ENCODE measurements at regions not wholly inside any gene's neighbourhood (a gene's known extent, or its start where the extent isn't known, plus 50 kb on each side); places are given as distances from the start of the nearest gene placed in this dataset.

DNA sequence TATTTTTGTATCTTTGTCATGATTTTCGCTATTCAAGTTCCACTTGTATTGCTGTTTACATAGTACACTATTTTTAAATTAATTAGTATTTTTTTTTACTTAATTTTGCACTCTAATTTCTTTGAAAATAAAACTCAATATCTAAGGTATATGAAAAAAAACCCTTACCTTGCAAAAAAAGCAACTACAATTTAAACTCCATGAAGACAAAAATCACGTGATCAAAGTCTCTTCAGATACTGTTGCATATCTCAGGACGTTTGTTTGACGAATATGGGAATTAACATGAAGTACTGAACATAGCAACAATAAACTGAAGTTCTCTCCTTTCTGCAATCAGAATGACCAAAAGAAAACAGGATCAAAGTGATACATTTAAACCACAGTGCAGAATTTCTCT, 968.4 kb upstream of the SEL1L start:
- Histone ChIP-seq H3K9me3 (ENCODE audit: control insufficient read depth, insufficient read depth, low read depth, low read length) (no peaks in the 10 kb centered on the region), H3K4me3 (ENCODE audit: low read depth in 2 of 2, low read length in 2 of 2) (no peak overlapping the region), H3K4me1 (ENCODE audit: control insufficient read depth, insufficient read depth, low read length) (no peaks in the 10 kb centered on the region), H3K36me3 (ENCODE audit: control insufficient read depth, insufficient read depth, low read length) (no peaks in the 10 kb centered on the region), H3K27ac (ENCODE audit: low read length) (no peak overlapping the region), H3K27me3 (ENCODE audit: control insufficient read depth, insufficient read depth, low read length) (no peaks in the 10 kb centered on the region)
- BruUV-seq (replicated peaks) = no TSS peak
- intact Hi-C loops (cut with micrococcal nuclease; ENCODE audit: unreplicated experiment) = no loop called here
- TF ChIP-seq, protein P1, sequence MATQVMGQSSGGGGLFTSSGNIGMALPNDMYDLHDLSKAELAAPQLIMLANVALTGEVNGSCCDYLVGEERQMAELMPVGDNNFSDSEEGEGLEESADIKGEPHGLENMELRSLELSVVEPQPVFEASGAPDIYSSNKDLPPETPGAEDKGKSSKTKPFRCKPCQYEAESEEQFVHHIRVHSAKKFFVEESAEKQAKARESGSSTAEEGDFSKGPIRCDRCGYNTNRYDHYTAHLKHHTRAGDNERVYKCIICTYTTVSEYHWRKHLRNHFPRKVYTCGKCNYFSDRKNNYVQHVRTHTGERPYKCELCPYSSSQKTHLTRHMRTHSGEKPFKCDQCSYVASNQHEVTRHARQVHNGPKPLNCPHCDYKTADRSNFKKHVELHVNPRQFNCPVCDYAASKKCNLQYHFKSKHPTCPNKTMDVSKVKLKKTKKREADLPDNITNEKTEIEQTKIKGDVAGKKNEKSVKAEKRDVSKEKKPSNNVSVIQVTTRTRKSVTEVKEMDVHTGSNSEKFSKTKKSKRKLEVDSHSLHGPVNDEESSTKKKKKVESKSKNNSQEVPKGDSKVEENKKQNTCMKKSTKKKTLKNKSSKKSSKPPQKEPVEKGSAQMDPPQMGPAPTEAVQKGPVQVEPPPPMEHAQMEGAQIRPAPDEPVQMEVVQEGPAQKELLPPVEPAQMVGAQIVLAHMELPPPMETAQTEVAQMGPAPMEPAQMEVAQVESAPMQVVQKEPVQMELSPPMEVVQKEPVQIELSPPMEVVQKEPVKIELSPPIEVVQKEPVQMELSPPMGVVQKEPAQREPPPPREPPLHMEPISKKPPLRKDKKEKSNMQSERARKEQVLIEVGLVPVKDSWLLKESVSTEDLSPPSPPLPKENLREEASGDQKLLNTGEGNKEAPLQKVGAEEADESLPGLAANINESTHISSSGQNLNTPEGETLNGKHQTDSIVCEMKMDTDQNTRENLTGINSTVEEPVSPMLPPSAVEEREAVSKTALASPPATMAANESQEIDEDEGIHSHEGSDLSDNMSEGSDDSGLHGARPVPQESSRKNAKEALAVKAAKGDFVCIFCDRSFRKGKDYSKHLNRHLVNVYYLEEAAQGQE (IDR thresholded peaks at IDR 0.05; ENCODE audit: insufficient read depth in 1 of 2, low read depth in 2 of 2, low read length in 1 of 2) = no peak
- TF ChIP-seq TCF7L2 (IDR thresholded peaks at IDR 0.05; ENCODE audit: low read depth, low read length) = no peak
- no peak for TF ChIP-seq POLR2AphosphoS5 (IDR thresholded peaks at IDR 0.05; ENCODE audit: low read depth, low read length)
- no peak for TF ChIP-seq CTCF (IDR thresholded peaks at IDR 0.05)
- no peak for TF ChIP-seq SIN3A (IDR thresholded peaks at IDR 0.05; ENCODE audit: borderline replicate concordance, insufficient read depth, low read depth, low read length)
- DNase-seq (ENCODE audit: low read depth, low spot score) = no peak
- ATAC-seq = no peak
- in situ Hi-C loops (cut with HindIII; ENCODE audit: low pct_unique_long_range_greater_than_20kb, low sequenced_read_pairs) = no loop called here
- ChIA-PET POLR2A (no interaction called here), CTCF (no interaction called here)

DNA sequence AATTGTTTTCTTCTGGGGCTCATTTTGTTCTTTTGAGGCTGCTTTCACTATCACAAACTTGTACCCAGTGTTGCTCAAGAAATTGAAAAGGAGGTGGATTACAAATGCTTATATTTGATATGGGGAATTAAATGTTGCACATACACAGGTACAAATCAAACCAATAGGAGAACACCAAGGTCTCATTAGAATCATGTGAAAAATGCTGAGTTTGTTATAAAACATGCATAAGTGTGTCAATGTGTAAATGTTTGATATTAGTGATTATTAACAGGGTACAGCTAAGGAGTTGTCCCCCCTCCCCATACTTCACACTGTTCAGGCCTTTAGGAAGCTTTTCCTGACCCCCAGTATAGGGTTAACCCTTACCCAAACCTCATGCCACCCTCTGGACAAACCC, 971.2 kb upstream of the SEL1L start:
- no peaks in the 10 kb centered on the region for H3K27me3 ChIP-seq (ENCODE audit: control insufficient read depth, insufficient read depth, low read length)
- H3K4me3 ChIP-seq (ENCODE audit: low read depth in 2 of 2, low read length in 2 of 2) = no peak overlapping the region
- no peaks in the 10 kb centered on the region for H3K9me3 ChIP-seq (ENCODE audit: control insufficient read depth, insufficient read depth, low read depth, low read length)
- intact Hi-C loops (cut with micrococcal nuclease; ENCODE audit: unreplicated experiment) = no loop called here
- BruUV-seq (replicated peaks) = no TSS peak
- CTCF ChIA-PET = no interaction called here
- no peaks in the 10 kb centered on the region for H3K4me1 ChIP-seq (ENCODE audit: control insufficient read depth, insufficient read depth, low read length)
- H3K27ac ChIP-seq (ENCODE audit: low read length) = no peak overlapping the region
- DNase-seq (ENCODE audit: low read depth, low spot score) = no peak
- no peaks in the 10 kb centered on the region for H3K36me3 ChIP-seq (ENCODE audit: control insufficient read depth, insufficient read depth, low read length)
- no peak for ATAC-seq
- POLR2A ChIA-PET = no interaction called here
- no peak for TF ChIP-seq POLR2AphosphoS5 (IDR thresholded peaks at IDR 0.05; ENCODE audit: low read depth, low read length)
- no peak for TF ChIP-seq TCF7L2 (IDR thresholded peaks at IDR 0.05; ENCODE audit: low read depth, low read length)
- TF ChIP-seq CTCF (IDR thresholded peaks at IDR 0.05) = no peak
- TF ChIP-seq SIN3A (IDR thresholded peaks at IDR 0.05; ENCODE audit: borderline replicate concordance, insufficient read depth, low read depth, low read length) = no peak
- TF ChIP-seq, protein P1 (IDR thresholded peaks at IDR 0.05; ENCODE audit: insufficient read depth in 1 of 2, low read depth in 2 of 2, low read length in 1 of 2) = no peak
- in situ Hi-C loops (cut with HindIII; ENCODE audit: low pct_unique_long_range_greater_than_20kb, low sequenced_read_pairs) = no loop called here
